NCI-H524 (cell line): ENCODE measurements at regions not wholly inside any gene's neighbourhood (a gene's known extent, or its start where the extent isn't known, plus 50 kb on each side); places are given as distances from the start of the nearest gene placed in this dataset.
A peak's percentile ranks its signal among the peaks of the same experiment; 100 is the strongest.
"Not testable (repeated sequence)": the region's sequence is repeated elsewhere in the genome, so short reads cannot be mapped to it uniquely, and the experiment has no call there.

ENCODE experiments used
- DNase-seq, 2 experiments: peaks; one replicate each; lab custom pipeline; 2025; lab: John Stamatoyannopoulos, UW

DNA sequence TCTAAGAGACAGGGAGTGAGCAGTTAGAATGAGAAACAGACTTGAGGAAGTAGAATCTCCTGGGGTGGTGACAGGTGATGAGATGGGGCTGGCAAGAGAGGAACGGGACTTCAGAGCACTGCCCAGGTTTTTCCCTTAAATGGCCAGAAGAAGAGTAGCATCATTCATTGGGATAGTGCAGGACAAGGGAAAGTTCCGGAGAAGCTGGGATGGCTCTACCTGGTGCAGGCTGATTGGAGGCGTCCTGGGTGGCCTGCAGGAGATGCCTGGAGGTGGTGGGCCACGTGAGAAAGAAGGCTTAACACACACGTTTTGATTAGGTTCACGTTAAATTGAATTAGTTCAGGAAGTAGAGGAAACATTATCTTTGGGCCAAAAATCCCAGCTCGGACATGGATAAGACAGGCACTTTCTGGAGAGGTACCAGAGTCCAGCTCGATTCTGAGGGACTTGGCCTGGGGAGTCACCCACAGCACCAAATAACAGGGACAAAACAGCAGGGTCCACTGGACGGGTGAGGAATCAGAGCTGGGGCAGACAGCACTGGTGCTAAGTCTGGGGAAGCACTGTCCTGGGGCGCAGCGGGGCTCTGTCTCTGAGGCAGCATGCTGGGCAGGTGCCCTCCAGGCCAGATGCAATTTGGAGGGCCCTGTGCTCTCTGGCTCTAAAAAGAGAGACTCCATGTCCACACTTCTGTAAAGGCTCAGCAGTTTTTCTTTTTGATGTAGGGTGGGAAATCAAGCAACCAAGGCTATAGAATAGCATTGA lies 512.3 kb upstream of the RAB6C start:
- no peak for DNase-seq

DNA sequence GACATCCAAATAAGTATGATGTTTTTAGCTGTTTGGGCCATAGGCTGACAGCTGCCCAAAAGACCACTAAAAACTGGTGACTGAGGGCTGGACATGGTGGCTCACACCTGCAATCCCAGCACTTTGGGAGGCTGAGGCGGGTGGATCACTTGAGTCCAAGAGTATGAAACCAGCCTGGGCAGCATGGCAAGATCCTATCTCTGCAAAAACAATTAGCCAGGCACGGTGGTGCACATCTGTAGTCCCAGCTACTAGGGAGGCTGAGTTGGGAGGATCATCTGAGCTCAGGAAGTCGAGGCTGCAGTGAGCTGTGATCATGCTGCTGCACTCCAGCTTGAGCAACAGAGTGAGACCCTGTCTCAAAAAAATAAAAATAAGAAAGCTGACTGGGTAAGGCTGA lies 511.5 kb upstream of the RAB6C start:
- DNase-seq: no peak

GRCh38 chr2:129468879-129469278 lies 510.6 kb upstream of the RAB6C start:
- no peak for DNase-seq

- DNase-seq: no peak
Measured at GRCh38 chr2:129469389-129469788, 510.1 kb upstream of the RAB6C start.

GRCh38 chr2:129469871-129470270 lies 509.6 kb upstream of the RAB6C start:
- peak in 1 of 2 experiments; percentile 32 for DNase-seq

GRCh38 chr2:129478902-129479517 lies 500.5 kb upstream of the RAB6C start:
- DNase-seq: no peak

- no peak for DNase-seq
Measured at GRCh38 chr2:129479892-129480291, 499.6 kb upstream of the RAB6C start.

DNA sequence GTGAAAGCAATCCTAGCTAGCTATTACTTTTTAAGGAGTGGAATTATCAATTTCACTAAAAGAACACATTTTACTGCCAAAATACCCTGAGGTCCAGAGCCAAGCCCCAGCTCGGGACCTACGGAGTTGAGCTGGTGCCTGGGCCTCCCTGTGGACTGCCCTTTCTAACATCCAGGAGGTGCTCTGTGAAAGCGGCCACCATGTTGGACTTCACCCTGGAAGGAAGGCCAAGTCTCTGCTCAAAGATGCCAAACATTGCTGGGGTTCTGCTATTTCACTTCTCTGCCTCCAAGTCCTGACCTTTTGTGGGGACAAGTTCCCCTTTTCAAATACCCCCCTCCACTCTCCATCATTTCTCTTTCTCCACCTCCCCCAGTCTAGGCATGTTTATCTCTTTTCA lies 498.7 kb upstream of the RAB6C start:
- DNase-seq: no peak

GRCh38 chr2:129481306-129482219 lies 497.9 kb upstream of the RAB6C start:
- DNase-seq: no peak

DNA sequence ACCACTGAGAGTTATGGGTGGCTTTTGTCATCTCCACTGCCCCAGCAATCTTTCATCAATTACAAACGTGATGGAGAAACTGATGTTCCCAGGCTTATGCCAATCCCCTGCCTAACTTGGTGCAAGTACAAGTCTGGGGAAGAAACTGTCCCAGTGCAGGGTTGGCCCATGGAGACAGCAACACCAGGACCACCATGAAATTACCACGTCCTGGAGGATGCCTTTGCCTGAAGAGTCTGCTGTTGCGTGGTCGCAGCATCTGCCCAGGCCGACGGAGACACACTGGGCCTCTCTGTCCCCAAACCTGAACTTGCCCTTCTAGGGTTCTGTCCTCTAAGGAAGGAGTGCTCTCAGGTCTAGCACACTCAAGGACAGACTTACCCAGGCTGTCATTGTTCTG lies 496.8 kb upstream of the RAB6C start:
- no peak for DNase-seq

DNA sequence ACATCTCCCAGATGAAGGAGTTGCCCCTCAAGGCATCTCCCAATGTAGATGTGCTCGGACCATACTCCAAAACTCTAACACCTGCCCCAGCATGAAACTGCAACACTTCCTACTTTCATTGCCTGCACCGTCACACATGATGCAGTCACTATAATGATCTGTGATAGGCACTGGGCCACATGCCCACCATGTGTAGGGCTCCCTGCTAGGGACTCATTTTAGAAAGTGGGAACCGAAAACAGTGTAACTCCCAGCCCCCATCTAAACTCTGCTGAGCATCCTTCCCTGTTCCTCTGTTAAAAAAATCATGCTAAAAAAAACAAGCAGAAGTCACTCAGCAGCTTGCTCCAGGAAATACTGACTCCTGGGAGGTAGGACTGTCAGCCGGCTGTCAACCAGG lies 496.1 kb upstream of the RAB6C start:
- DNase-seq: no peak

DNA sequence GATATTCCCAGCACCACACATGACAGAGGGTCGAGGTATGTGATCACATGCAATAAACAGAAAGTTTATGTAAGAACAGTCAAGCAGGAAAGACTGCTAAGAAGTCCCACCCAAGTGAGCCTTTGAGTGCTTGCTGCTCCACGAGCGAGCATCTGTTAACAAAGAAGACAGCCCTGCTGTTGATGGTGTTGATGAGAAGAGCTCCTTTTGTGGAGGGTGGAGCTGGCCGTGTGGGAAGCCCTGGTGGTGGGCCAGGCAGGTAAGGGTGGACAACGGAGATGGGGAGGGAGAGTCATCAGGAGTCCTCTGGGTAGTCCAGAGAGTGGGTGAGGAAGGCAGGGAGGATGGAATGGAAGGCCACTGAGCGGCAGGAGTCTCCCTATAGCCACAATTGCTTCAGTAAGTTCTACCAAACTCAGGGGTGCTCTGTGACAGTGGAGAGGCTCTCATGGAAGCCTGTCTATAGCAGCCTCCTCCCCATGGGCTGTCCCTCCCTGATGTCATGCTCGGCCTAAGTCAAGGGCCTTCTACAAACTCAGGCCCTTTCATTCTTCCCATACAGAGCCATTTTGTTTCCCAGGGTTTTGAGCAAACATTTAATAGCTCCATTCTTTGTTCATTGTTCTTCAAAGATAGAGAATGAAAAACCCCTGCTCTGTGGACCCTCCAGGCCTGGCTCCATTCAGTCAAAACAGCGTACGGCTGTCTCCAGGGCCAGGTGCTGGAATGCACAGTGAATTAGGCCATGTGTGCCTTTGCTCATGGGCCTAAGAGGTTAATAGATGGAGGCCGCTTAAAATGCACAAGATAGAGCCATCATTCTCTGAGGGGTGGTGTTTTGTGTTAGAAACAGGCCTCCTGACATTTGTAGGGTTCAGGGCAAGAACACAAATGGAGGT lies 494.2 kb upstream of the RAB6C start:
- DNase-seq: peak in 1 of 2 experiments; percentile 36

GRCh38 chr2:129488376-129488775 lies 491.1 kb upstream of the RAB6C start:
- no peak for DNase-seq

GRCh38 chr2:129490641-129491040 lies 488.8 kb upstream of the RAB6C start:
- DNase-seq: no peak

DNA sequence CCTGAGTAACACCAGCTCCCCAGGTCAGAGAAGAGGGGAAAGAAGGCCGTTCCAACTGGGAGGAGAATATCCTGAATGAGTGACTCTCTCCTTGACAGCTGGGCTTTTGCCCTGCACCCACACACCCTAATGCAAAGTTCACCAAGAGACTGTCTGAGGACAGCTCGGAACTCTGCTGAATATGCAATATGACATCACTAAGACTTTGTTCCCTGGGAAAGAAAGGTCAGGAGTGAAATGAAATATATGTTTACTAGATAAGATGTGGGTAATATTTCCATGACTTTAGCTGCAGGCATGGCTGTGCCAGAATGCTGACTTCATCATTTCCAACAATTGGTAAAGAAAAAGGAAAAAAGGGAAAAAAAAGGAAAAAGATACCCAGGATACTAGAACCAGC lies 488.2 kb upstream of the RAB6C start:
- no peak for DNase-seq

GRCh38 chr2:129492548-129492947 lies 486.9 kb upstream of the RAB6C start:
- DNase-seq: peak; percentile 21 to 46

- DNase-seq: no peak
Measured at GRCh38 chr2:129499747-129500146, 479.7 kb upstream of the RAB6C start.

- no peak for DNase-seq
Measured at GRCh38 chr2:129502781-129503180, 476.7 kb upstream of the RAB6C start.

DNA sequence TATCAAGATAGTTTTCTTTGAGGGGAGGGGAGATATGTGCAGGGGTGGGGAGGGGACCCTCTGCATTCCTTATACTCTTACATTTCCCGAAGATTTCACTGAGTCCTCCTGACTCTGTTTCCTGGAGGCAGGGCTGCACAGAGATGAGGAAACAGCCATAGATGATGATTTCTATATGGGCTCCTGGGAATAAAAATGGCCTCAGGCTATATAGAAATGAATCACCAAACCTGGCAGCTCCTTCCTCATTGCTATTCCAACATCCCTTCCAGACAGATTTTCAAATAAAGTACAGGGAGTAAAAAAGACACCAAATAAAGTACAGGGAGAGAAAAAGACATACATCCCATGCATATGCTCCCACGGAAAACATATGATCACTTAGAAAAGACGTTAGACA lies 474.8 kb upstream of the RAB6C start:
- DNase-seq: no peak

DNA sequence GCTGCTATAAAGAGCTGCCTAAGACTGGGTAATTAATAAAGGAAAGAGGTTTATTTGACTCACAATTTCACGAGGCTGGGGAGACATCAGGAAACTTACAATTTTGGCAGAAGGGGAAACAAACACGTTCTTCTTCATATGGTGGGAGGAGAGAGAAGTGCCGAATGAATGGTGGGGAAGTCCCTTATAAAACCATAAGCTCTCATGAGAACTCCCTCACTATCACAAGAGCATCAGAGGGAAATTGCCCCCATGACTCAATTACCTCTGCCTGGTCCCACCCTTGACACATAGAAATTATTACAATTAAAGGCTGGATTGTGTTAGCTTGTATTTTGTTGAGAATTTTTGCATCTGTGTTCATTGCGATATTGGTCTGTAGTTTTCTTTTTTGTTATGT lies 460.5 kb upstream of the RAB6C start:
- no peak for DNase-seq

DNA sequence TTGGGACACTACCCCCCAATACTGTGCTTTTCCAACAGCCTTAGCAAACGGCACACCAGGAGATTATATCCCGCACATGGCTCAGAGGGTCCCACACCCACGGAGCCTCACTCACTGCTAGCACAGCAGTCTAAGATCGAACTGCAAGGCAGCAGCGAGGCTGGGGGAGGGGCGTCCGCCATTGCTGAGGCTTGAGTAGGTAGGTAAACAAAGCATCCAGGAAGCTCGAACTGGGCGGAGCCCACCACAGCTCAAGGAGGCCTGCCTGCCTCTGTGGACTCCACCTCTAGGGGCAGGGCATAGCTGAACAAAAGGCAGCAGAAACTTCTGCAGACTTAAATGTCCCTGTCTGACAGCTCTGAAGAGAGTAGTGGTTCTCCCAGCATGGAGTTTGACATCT lies 447.3 kb upstream of the RAB6C start:
- not testable (repeated sequence) for DNase-seq

GRCh38 chr2:129548880-129549279 lies 430.6 kb upstream of the RAB6C start:
- no peak for DNase-seq
